GM18508 (cell line): ENCODE measurements at regions not wholly inside any gene's neighbourhood (a gene's known extent, or its start where the extent isn't known, plus 50 kb on each side); places are given as distances from the start of the nearest gene placed in this dataset.
"Not testable (repeated sequence)": the region's sequence is repeated elsewhere in the genome, so short reads cannot be mapped to it uniquely, and the experiment has no call there.

Experiments
- ATAC-seq: cut with Tn5 transposase; IDR thresholded peaks from one replicate; pipeline ENCODE4 v1.9.1; 2021; ENCODE audit warnings: moderate number of reproducible peaks; ENCODE audit not compliant: insufficient read depth, unreplicated experiment

- ATAC-seq, result no peak
These were observed 465.0 kb downstream of the SUCLG1 start for GRCh38 chr2:83993873-83994632.

- no peak for ATAC-seq
These were observed 467.1 kb downstream of the SUCLG1 start for GRCh38 chr2:83991992-83992391.

- ATAC-seq, result no peak
These were observed 468.4 kb downstream of the SUCLG1 start for GRCh38 chr2:83990636-83991035.

- not testable (repeated sequence) for ATAC-seq
These were observed 482.5 kb downstream of the SUCLG1 start for GRCh38 chr2:83976628-83977027.

- no peak for ATAC-seq
These were observed 487.0 kb downstream of the SUCLG1 start for GRCh38 chr2:83972128-83972527.

- ATAC-seq, result no peak
These were observed 487.5 kb downstream of the SUCLG1 start for GRCh38 chr2:83971547-83971946.

- ATAC-seq, result no peak
These were observed 488.7 kb downstream of the SUCLG1 start for GRCh38 chr2:83970217-83970929.

- ATAC-seq, result no peak
These were observed 490.0 kb downstream of the SUCLG1 start for GRCh38 chr2:83969085-83969484.

GRCh38 chr2:83967854-83968253 is 491.2 kb downstream of the SUCLG1 start:
- no peak for ATAC-seq

- not testable (repeated sequence) for ATAC-seq
These were observed 492.1 kb downstream of the SUCLG1 start for GRCh38 chr2:83966946-83967345.

- no peak for ATAC-seq
These were observed 497.6 kb downstream of the SUCLG1 start for GRCh38 chr2:83961512-83961911.

GRCh38 chr2:83960371-83960770 is 498.7 kb downstream of the SUCLG1 start:
- ATAC-seq, result no peak

- ATAC-seq, result no peak
These were observed 499.8 kb downstream of the SUCLG1 start for GRCh38 chr2:83959266-83959665.

- ATAC-seq, result no peak
These were observed 502.1 kb downstream of the SUCLG1 start for GRCh38 chr2:83956991-83957390.

- ATAC-seq, result no peak
These were observed 505.4 kb downstream of the SUCLG1 start for GRCh38 chr2:83953697-83954096.

GRCh38 chr2:83951378-83951947 is 507.6 kb downstream of the SUCLG1 start:
- no peak for ATAC-seq

- ATAC-seq, result no peak
These were observed 509.7 kb downstream of the SUCLG1 start for GRCh38 chr2:83949361-83949760.

GRCh38 chr2:83944191-83944590 is 514.9 kb downstream of the SUCLG1 start:
- no peak for ATAC-seq

GRCh38 chr2:83943265-83943664 is 515.8 kb downstream of the SUCLG1 start:
- no peak for ATAC-seq

- no peak for ATAC-seq
These were observed 517.2 kb downstream of the SUCLG1 start for GRCh38 chr2:83941886-83942285.

- ATAC-seq, result no peak
These were observed 525.3 kb downstream of the SUCLG1 start for GRCh38 chr2:83933749-83934148.
